H1 (cell line): ENCODE measurements at regions not wholly inside any gene's neighbourhood (a gene's known extent, or its start where the extent isn't known, plus 50 kb on each side); places are given as distances from the start of the nearest gene placed in this dataset.
"Not testable (repeated sequence)": the region's sequence is repeated elsewhere in the genome, so short reads cannot be mapped to it uniquely, and the experiment has no call there.

ENCODE experiments used
- CTCF ChIA-PET: fragments of 300-600 bp; sonication (Branson Sonifier 250); formaldehyde crosslinking; loops from one replicate; lab custom pipeline; 2021; ENCODE audit not compliant: partially characterized antibody; lab: Charles Lee
- POLR2A ChIA-PET: fragments of 300-600 bp; sonication (Branson Sonifier 250); formaldehyde crosslinking; loops from one replicate; lab custom pipeline; 2021; ENCODE audit warnings: inconsistent platforms; ENCODE audit not compliant: partially characterized antibody; lab: Charles Lee
- DNase-seq, 2 experiments: peaks; one replicate each; pipeline versions ENCODE4 v3.0.0 to v3.0.0-alpha.2; 2010 to 2022; ENCODE audit warnings: low spot score in 2 of 2, low read depth in 1 of 2, mixed read lengths in 1 of 2
- FAIRE-seq: peaks from 2 replicates; lab custom pipeline; 2011; peaks lifted over from hg19 to GRCh38; lab: Jason Lieb, UNC
- H2AFZ ChIP-seq: 2 replicates; pipeline ENCODE4 v1.8.1; 2012; ENCODE audit warnings: low read length, inconsistent platforms
- H2AK5ac ChIP-seq: 2 replicates; pipeline ENCODE4 v1.6.1; 2013; ENCODE audit warnings: low read depth, low read length
- H2BK120ac ChIP-seq: replicated peaks from 2 replicates; pipeline ENCODE3; 2013; ENCODE audit warnings: low read depth, low read length, inconsistent platforms
- H2BK12ac ChIP-seq: 2 replicates; pipeline ENCODE4 v1.6.1; 2013; ENCODE audit warnings: low read depth, low read length
- H2BK15ac ChIP-seq: 2 replicates; pipeline ENCODE4 v1.6.1; 2013; ENCODE audit warnings: low read length
- H2BK20ac ChIP-seq: 2 replicates; pipeline ENCODE4 v1.6.1; 2013; ENCODE audit warnings: low read length
- H2BK5ac ChIP-seq: 2 replicates; pipeline ENCODE4 v1.6.1; 2013; ENCODE audit warnings: low read depth, low read length
- H3K14ac ChIP-seq: 2 replicates; pipeline ENCODE4 v1.6.1; 2013; ENCODE audit warnings: inconsistent platforms; ENCODE audit not compliant: insufficient read length
- H3K18ac ChIP-seq: 2 replicates; pipeline ENCODE4 v1.6.1; 2013; ENCODE audit warnings: low read length; ENCODE audit errors: extremely low read depth
- H3K23ac ChIP-seq: 2 replicates; pipeline ENCODE4 v1.6.1; 2013; ENCODE audit warnings: inconsistent platforms; ENCODE audit not compliant: insufficient read length
- H3K23me2 ChIP-seq: 2 replicates; pipeline ENCODE4 v1.6.1; 2013; ENCODE audit warnings: low read depth, low read length
- H3K27ac ChIP-seq: 2 replicates; pipeline ENCODE4 v1.6.1; 2011; ENCODE audit warnings: low read depth, low read length, inconsistent platforms
- H3K27me3 ChIP-seq, 4 experiments: replicated peaks in 1 of 4; 1 replicate in 1 of 4; 2 replicates in 3 of 4; pipeline versions ENCODE4 v1.6.1 to v1.8.1; 2011 to 2013; ENCODE audit warnings: low read length in 3 of 4, mild to moderate bottlenecking in 3 of 4, inconsistent platforms in 2 of 4, mixed read lengths in 2 of 4, moderate library complexity in 1 of 4; ENCODE audit not compliant: control insufficient read depth in 3 of 4, insufficient read depth in 3 of 4; ENCODE audit errors: extremely low read depth in 1 of 4
- H3K36me3 ChIP-seq, 4 experiments: 2 replicates each; pipeline versions ENCODE4 v1.6.1 to v1.8.1; 2011 to 2013; ENCODE audit warnings: mild to moderate bottlenecking in 4 of 4, low read length in 3 of 4, moderate library complexity in 2 of 4, control low read depth in 1 of 4, inconsistent platforms in 1 of 4; ENCODE audit not compliant: insufficient read depth in 4 of 4, control insufficient read depth in 2 of 4
- H3K4ac ChIP-seq: replicated peaks from 2 replicates; pipeline ENCODE3; 2013; ENCODE audit warnings: low read length, low read depth, mixed read lengths, inconsistent platforms; ENCODE audit not compliant: insufficient read length
- H3K4me1 ChIP-seq, 4 experiments: replicated peaks in 1 of 4; 1 replicate in 1 of 4; 2 replicates in 3 of 4; pipeline versions ENCODE4 v1.6.1 to v1.8.1; 2011 to 2013; ENCODE audit warnings: low read length in 3 of 4, inconsistent platforms in 2 of 4, mixed read lengths in 1 of 4; ENCODE audit not compliant: insufficient read depth in 4 of 4, control insufficient read depth in 3 of 4
- H3K4me2 ChIP-seq, 2 experiments: 2 replicates each; pipeline versions ENCODE4 v1.6.1 to v1.8.1; 2011 to 2013; ENCODE audit warnings: low read depth in 2 of 2, low read length in 2 of 2, control low read depth in 1 of 2, inconsistent platforms in 1 of 2, mild to moderate bottlenecking in 1 of 2; ENCODE audit not compliant: insufficient read depth in 1 of 2
- H3K4me3 ChIP-seq, 4 experiments: fragments of 200-600, 300-600 bp in 1 of 4; sonication (generic), shearing (Covaris generic), sonication (Bioruptor Twin) in 1 of 4; 2 replicates each; pipeline versions ENCODE4 v1.5.1 to v1.8.1; 2011 to 2016; ENCODE audit warnings: low read length in 4 of 4, low read depth in 3 of 4, control low read depth in 2 of 4, inconsistent platforms in 2 of 4, mild to moderate bottlenecking in 2 of 4, mixed read lengths in 1 of 4, moderate library complexity in 1 of 4; ENCODE audit not compliant: insufficient read depth in 2 of 4; ENCODE audit errors: extremely low read depth in 1 of 4
- H3K56ac ChIP-seq: replicated peaks from 2 replicates; pipeline ENCODE3; 2013; ENCODE audit warnings: low read depth, mild to moderate bottlenecking, mixed read lengths, low read length, inconsistent platforms; ENCODE audit not compliant: insufficient read length
- H3K79me1 ChIP-seq: 2 replicates; pipeline ENCODE4 v1.6.1; 2013; ENCODE audit warnings: low read depth, low read length, control low read depth
- H3K79me2 ChIP-seq, 2 experiments: 2 replicates each; pipeline versions ENCODE4 v1.6.1 to v1.8.1; 2012 to 2013; ENCODE audit warnings: low read length in 2 of 2, mild to moderate bottlenecking in 2 of 2, inconsistent platforms in 1 of 2; ENCODE audit not compliant: insufficient read depth in 2 of 2, control insufficient read depth in 1 of 2
- H3K9ac ChIP-seq, 4 experiments: replicated peaks in 1 of 4; 1 replicate in 1 of 4; 2 replicates in 3 of 4; pipeline versions ENCODE4 v1.6.1 to v1.8.1; 2011 to 2013; ENCODE audit warnings: low read depth in 3 of 4, low read length in 3 of 4, control low read depth in 2 of 4, mild to moderate bottlenecking in 2 of 4, moderate library complexity in 2 of 4, inconsistent platforms in 1 of 4; ENCODE audit errors: extremely low read depth in 1 of 4
- H3K9me3 ChIP-seq, 2 experiments: 2 replicates each; pipeline versions ENCODE4 v1.6.1 to v1.8.1; 2012 to 2013; ENCODE audit warnings: mild to moderate bottlenecking in 2 of 2, moderate library complexity in 2 of 2, control low read depth in 1 of 2, inconsistent platforms in 1 of 2, low read depth in 1 of 2, low read length in 1 of 2, mixed read lengths in 1 of 2; ENCODE audit not compliant: insufficient read depth in 2 of 2
- H4K20me1 ChIP-seq, 2 experiments: replicated peaks in 1 of 2; 2 replicates each; pipeline versions ENCODE3 to v1.8.1; 2011 to 2013; ENCODE audit warnings: inconsistent platforms in 2 of 2, low read length in 2 of 2, mild to moderate bottlenecking in 1 of 2; ENCODE audit not compliant: insufficient read depth in 2 of 2, control insufficient read depth in 1 of 2
- H4K5ac ChIP-seq: 2 replicates; pipeline ENCODE4 v1.6.1; 2013; ENCODE audit warnings: low read length, low read depth, mixed read lengths, inconsistent platforms; ENCODE audit not compliant: insufficient read length
- H4K8ac ChIP-seq: 2 replicates; pipeline ENCODE4 v1.8.0; 2013; ENCODE audit warnings: mild to moderate bottlenecking, moderate library complexity, low read length, inconsistent platforms; ENCODE audit not compliant: insufficient read depth; ENCODE audit errors: extremely low read depth
- H4K91ac ChIP-seq: replicated peaks from 2 replicates; pipeline ENCODE3; 2013; ENCODE audit warnings: low read length, mixed read lengths, inconsistent platforms; ENCODE audit not compliant: insufficient read length
- WGBS, 2 experiments: shearing (Covaris generic) in 1 of 2; methylation state at CpG; one replicate each; pipeline versions ENCODE4 v1.1.6 to v1.1.7; 2013 to 2015; ENCODE audit warnings: low lambda C conversion rate in 2 of 2, mixed read lengths in 2 of 2, inconsistent platforms in 1 of 2, low coverage in 1 of 2, missing lambda C conversion rate in 1 of 2; ENCODE audit not compliant: insufficient replicate concordance in 2 of 2, insufficient coverage in 1 of 2, insufficient read length in 1 of 2; ENCODE audit errors: extremely low coverage in 1 of 2, missing lambda C conversion rate in 1 of 2; 5-methylcytosine and 5-hydroxymethylcytosine counted together

DNA sequence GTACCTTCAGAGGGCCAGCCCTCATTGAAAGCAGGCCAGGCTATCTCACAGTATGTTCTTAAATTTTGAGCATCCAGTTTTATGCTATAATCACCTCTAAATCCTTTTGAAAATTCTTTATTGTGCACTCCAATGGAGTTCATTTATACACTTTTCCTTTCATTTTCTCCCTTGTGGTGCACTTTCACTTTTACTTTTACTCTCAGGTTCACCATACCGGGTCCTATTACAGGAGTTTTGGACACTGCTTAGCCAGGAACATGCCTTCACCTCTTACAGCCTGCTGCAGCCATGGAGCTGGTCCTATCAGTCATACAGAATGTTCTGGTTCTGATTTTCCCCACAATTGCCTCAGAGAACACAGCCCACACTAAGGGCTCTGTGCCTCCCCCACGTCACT lies 395.9 kb downstream of the CDY2B start:
- H3K4me2 ChIP-seq, FAIRE-seq, H3K56ac ChIP-seq, H3K14ac ChIP-seq, H2BK20ac ChIP-seq, H2AK5ac ChIP-seq, H4K91ac ChIP-seq, DNase-seq, H3K4me3 ChIP-seq, H2BK12ac ChIP-seq, H3K18ac ChIP-seq, H4K8ac ChIP-seq, H3K27ac ChIP-seq, H2BK5ac ChIP-seq, H2AFZ ChIP-seq, H4K20me1 ChIP-seq, H3K9me3 ChIP-seq, H3K23me2 ChIP-seq, H3K4me1 ChIP-seq, H3K27me3 ChIP-seq, H3K79me1 ChIP-seq, H4K5ac ChIP-seq, POLR2A ChIA-PET, H3K23ac ChIP-seq, CTCF ChIA-PET, H3K79me2 ChIP-seq, H3K4ac ChIP-seq, H3K36me3 ChIP-seq, H2BK15ac ChIP-seq, H3K9ac ChIP-seq, H2BK120ac ChIP-seq: not testable (repeated sequence)
- whole genome bisulfite sequencing, 2 experiments: no CpG with 5 or more reads among the region's 2 CpGs

DNA sequence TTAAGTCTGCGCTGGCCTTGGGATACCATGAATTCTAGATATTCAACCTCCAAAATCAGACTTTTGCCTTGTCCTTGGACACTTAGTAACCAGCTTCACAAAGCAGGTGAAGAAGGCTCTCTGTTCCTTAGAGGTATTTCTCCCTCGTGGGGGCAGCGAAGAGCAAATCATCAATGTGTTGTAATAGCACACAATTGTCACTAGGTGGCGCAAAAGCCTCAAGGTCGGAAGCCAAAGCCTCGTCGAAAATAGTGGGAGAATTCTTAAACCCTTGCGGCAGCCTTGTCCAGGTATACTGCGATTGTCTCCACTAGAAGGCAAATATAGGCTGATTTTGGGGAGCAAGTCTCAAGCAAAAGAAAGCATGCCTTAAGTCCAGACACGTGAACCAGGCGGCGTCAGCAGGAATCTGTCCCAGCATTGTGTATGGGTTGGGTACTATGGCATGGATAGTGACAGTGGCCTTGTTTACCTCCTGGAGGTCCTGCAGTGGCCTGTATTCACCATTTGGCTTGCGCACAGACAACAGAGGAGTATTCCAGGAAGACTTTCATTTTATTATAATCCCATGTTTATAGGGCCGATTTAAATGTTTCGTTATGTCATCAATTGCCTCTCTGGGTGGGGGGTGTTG lies 398.5 kb downstream of the CDY2B start:
- H3K56ac ChIP-seq, H4K20me1 ChIP-seq, H4K91ac ChIP-seq, H3K36me3 ChIP-seq, H2BK15ac ChIP-seq, H3K23me2 ChIP-seq, H3K79me1 ChIP-seq, H3K27me3 ChIP-seq, CTCF ChIA-PET, H2BK120ac ChIP-seq, DNase-seq, H3K79me2 ChIP-seq, H4K5ac ChIP-seq, H2AK5ac ChIP-seq, H3K9me3 ChIP-seq, FAIRE-seq, H2AFZ ChIP-seq, POLR2A ChIA-PET, H3K14ac ChIP-seq, H3K9ac ChIP-seq, H3K4ac ChIP-seq, H3K27ac ChIP-seq, H3K23ac ChIP-seq, H3K4me1 ChIP-seq, H3K4me3 ChIP-seq, H3K18ac ChIP-seq, H4K8ac ChIP-seq, H2BK20ac ChIP-seq, H3K4me2 ChIP-seq, H2BK12ac ChIP-seq, H2BK5ac ChIP-seq: not testable (repeated sequence)
- no CpG with 5 or more reads among the region's 15 CpGs for WGBS, 2 experiments
